Dendritic cell treated with granulocyte-macrophage colony-stimulating factor and Interleukin-4, amounts not matched to agents 40 ng/mL and 50 ng/mL, for 4 days (primary cell): ENCODE measurements at regions not wholly inside any gene's neighbourhood (a gene's known extent, or its start where the extent isn't known, plus 50 kb on each side); places are given as distances from the start of the nearest gene placed in this dataset.

Source experiments
- H3K27ac Mint-ChIP-seq: one replicate; pipeline ENCODE4 v1.8.0; 2022; ENCODE audit warnings: mild to moderate bottlenecking, mixed read lengths
- H3K27me3 Mint-ChIP-seq: one replicate; pipeline ENCODE4 v1.8.0; 2022; ENCODE audit warnings: mild to moderate bottlenecking, mixed read lengths
- H3K36me3 Mint-ChIP-seq: one replicate; pipeline ENCODE4 v1.8.0; 2022; ENCODE audit warnings: low read depth, mixed read lengths
- H3K4me1 Mint-ChIP-seq: one replicate; pipeline ENCODE4 v1.8.0; 2022; ENCODE audit warnings: low read depth, mixed read lengths
- H3K4me3 Mint-ChIP-seq: one replicate; pipeline ENCODE4 v1.8.0; 2022; ENCODE audit warnings: mild to moderate bottlenecking, moderate library complexity, mixed read lengths
- H3K9me3 Mint-ChIP-seq: one replicate; pipeline ENCODE4 v1.8.0; 2022; ENCODE audit warnings: mixed read lengths
- intact Hi-C: fragments of 100-400 bp; cut with micrococcal nuclease; formaldehyde crosslinking; loops from one replicate; pipeline ENCODE4 v1.15.0; 2022

DNA sequence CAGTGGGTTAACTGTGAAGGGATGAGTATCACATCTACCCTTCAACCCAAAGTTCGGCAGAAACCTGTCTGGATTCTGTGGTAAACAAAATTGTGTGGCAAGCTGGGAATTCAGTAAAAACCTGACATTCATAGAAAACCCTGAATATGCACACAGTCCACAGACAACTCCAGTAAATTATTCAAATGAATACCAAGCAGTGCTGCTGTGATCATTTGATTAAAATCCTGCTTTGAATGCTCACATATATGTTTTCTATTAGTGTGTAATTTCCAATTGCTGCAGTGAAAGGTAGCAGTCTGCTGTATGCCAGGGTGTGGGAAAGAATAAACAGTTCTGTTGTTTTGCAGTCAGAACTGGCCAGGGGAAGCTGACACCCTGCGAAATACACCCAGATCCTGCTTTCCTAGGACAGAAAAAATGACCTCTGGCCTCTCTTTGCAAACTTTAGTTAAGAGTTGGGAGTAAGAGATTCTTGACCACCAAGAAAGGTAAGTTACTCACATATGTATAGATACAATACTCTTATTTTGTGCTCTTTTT, 217.8 kb downstream of the FAM76B start:
- Mint-ChIP-seq H3K36me3 (peaks cover 7% of the 10 kb centered on the region), H3K27ac (no peak overlapping the region), H3K9me3 (peaks cover 21% of the 10 kb centered on the region), H3K4me3 (no peak overlapping the region), H3K27me3 (no peaks in the 10 kb centered on the region), H3K4me1 (no peaks in the 10 kb centered on the region)
- intact Hi-C loops, result no loop called here

DNA sequence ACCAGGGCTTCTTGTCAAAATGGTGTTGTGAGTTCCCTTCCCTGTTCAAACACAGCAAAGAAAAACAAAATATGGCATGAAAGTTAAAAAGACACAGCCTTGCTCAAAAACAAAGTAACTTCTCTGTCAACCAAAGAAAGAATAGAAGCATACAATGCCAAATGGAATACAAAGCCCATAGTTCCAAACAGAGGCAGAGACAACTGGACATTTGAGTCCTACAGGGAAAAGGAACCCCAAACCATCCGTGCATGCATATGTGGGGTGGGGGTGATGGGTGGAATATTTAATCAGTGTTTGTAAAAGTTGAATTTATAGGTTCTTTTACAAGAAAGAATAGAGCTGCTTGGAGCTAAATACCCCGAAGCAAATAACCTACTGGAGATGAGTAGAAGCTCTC, 218.7 kb downstream of the FAM76B start:
- Mint-ChIP-seq H3K9me3 (peaks cover 21% of the 10 kb centered on the region), H3K27me3 (no peaks in the 10 kb centered on the region), H3K27ac (no peak overlapping the region), H3K4me1 (no peaks in the 10 kb centered on the region), H3K36me3 (peaks cover 7% of the 10 kb centered on the region), H3K4me3 (no peak overlapping the region)
- intact Hi-C loops, result no loop called here

DNA sequence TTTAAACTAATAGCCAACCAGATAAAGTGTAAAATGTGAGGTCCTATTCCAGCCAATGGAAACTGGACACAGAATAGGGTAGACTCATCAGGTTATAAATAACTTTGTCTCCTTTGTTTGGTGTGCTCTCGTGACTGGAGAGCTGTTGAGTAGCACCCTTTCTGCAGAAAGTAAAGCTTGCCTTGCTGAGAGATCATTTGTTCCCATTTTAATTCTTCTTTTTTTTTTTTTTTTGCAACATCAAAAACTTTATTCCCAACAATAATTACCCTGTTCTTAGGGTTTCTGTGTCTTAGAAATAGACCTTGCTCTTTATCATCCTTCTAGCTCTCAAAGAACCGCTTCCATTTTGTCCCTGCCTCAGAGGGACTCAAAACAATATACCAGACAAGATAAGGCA, 220.4 kb downstream of the FAM76B start:
- Mint-ChIP-seq H3K9me3 (peaks cover 21% of the 10 kb centered on the region), H3K4me3 (no peak overlapping the region), H3K27ac (no peak overlapping the region), H3K36me3 (peaks cover 7% of the 10 kb centered on the region), H3K4me1 (no peaks in the 10 kb centered on the region), H3K27me3 (no peaks in the 10 kb centered on the region)
- intact Hi-C loops, result no loop called here

DNA sequence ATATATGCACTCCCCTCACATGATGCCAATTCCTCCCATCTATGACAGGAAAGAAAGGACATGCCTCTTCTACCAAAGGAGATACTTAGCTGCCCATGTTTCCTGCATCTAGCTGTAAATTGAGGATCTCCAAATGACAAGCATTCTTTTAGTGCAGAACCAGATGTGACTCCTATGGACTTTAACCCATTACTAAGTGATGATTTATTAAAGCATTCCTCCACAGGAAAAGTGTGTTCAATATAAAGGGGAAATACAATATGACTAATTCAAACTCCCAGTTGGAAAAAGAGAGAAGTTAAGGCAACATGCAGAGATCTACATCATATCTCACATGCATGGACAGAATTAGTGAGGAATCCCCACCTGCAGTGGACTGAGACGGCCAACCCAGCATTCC, 221.3 kb downstream of the FAM76B start:
- Mint-ChIP-seq H3K36me3 (peaks cover 7% of the 10 kb centered on the region), H3K27me3 (no peaks in the 10 kb centered on the region), H3K4me3 (no peak overlapping the region), H3K4me1 (no peaks in the 10 kb centered on the region), H3K9me3 (peaks cover 21% of the 10 kb centered on the region), H3K27ac (no peak overlapping the region)
- intact Hi-C loops, result no loop called here

DNA sequence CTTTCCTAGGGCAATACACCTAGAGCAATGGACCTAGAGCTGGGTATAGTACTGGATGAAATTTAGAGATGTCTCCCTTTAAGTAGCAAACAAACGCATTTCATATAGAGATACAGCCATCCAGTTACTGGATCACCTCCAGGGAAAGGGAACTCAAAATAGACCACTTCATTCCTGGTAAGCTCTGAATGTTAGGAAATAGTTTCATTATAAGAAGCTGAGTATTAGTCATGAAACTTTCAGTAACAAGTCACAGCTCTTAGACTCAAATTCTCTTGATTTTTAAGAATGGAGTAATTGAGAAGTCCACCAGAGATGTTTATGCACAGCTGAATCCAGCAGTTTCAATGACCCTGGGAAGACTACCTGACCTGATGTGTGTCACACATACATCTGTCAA, 221.9 kb downstream of the FAM76B start:
- Mint-ChIP-seq H3K27ac (no peak overlapping the region), H3K36me3 (peaks cover 7% of the 10 kb centered on the region), H3K4me1 (no peaks in the 10 kb centered on the region), H3K9me3 (peaks cover 21% of the 10 kb centered on the region), H3K4me3 (no peak overlapping the region), H3K27me3 (peaks cover under 1% of the 10 kb centered on the region)
- intact Hi-C loops, result no loop called here

DNA sequence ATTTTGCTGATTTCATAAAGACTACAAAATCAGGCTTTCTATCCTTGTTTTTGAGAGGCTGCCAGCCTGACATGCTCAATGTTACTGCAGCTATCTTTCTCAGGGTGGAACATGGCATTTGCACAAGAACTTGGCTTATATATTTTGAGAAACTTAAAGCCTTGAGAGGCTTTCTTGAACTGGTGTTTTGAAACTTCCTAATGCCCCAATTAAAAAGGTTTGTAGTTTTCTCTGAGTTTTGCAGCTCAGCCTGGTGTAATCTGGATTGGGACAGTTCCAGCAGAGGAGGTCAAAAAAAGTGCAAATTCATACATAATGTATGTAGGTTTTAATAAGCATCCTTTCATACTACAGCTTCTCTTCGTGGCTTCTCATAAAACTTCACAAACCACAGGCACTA, 223.4 kb downstream of the FAM76B start:
- no peaks in the 10 kb centered on the region for H3K4me1 Mint-ChIP-seq
- peaks cover 7% of the 10 kb centered on the region for H3K36me3 Mint-ChIP-seq
- peaks cover 21% of the 10 kb centered on the region for H3K9me3 Mint-ChIP-seq
- peaks cover 2% of the 10 kb centered on the region for H3K27me3 Mint-ChIP-seq
- intact Hi-C loops, result no loop called here
- H3K27ac Mint-ChIP-seq, result no peak overlapping the region
- H3K4me3 Mint-ChIP-seq, result no peak overlapping the region

DNA sequence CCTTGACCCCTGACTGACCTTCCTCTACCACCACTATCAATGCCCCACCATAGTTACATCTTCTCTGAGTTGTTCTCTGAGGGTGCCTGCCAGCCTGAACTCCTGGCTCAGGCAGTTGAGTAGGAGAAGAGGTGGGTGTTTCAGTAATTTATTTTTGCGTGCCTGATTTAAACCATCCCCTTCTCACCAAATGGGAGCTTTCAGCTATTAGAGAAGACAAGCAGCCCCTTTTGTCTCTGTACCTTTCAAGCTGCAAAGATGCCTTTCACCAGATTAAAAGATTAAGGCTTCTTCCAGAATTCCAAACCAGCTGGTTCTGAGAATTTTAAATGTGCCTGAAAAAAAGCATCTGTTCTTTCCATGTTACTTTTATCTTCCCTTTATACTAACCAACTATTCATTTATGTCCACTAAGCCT, 223.8 kb downstream of the FAM76B start:
- Mint-ChIP-seq H3K36me3 (peaks cover 7% of the 10 kb centered on the region), H3K9me3 (peaks cover 21% of the 10 kb centered on the region), H3K4me3 (no peak overlapping the region), H3K4me1 (no peaks in the 10 kb centered on the region), H3K27me3 (peaks cover 2% of the 10 kb centered on the region), H3K27ac (no peak overlapping the region)
- intact Hi-C loops, result no loop called here

DNA sequence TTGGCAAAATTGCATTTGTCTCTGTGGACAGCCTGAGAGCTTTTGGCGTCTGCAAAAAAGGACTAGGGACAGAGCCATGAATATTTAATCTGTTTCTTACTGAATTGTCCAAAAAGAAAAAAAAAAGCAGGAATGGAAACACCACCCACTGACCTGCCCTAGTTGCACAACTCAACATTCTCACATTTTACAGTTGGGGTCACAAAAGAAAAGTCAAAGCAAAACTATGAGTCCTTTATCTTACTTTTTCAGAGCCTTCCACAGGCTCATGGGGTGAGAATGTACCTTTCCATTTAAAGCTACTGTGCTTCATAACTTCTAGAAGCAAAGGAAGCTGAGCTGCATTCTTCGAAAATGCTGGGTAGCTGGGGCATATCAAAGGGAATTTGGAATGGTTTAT, 225.7 kb downstream of the FAM76B start:
- Mint-ChIP-seq H3K4me1 (peaks cover 4% of the 10 kb centered on the region), H3K36me3 (no peaks in the 10 kb centered on the region), H3K27ac (no peak overlapping the region), H3K4me3 (no peak overlapping the region), H3K27me3 (peaks cover 2% of the 10 kb centered on the region), H3K9me3 (peaks cover 10% of the 10 kb centered on the region)
- intact Hi-C loops, result no loop called here

DNA sequence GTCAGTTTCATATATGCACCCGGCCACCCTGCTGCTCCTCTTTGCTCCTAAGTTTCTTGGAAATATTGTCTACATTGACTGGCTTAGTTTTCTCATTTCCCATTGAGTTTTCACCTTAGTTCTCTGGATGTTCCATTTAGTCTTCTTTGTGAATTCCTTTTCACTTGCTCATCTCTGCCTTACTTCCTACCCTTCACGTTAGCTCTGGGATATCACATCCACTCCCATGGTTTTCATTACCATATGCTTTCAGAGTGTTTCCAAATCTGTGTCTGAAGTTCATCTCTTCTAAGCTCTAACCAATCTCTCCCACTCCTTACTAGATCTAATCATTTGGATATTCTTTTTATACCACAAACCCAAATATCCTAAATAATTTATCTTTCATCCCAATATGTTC, 226.4 kb downstream of the FAM76B start:
- no peak overlapping the region for H3K4me3 Mint-ChIP-seq
- peaks cover 2% of the 10 kb centered on the region for H3K27me3 Mint-ChIP-seq
- H3K36me3 Mint-ChIP-seq, result no peaks in the 10 kb centered on the region
- H3K9me3 Mint-ChIP-seq, result peaks cover 3% of the 10 kb centered on the region
- no peak overlapping the region for H3K27ac Mint-ChIP-seq
- intact Hi-C loops, result no loop called here
- H3K4me1 Mint-ChIP-seq, result peaks cover 8% of the 10 kb centered on the region

DNA sequence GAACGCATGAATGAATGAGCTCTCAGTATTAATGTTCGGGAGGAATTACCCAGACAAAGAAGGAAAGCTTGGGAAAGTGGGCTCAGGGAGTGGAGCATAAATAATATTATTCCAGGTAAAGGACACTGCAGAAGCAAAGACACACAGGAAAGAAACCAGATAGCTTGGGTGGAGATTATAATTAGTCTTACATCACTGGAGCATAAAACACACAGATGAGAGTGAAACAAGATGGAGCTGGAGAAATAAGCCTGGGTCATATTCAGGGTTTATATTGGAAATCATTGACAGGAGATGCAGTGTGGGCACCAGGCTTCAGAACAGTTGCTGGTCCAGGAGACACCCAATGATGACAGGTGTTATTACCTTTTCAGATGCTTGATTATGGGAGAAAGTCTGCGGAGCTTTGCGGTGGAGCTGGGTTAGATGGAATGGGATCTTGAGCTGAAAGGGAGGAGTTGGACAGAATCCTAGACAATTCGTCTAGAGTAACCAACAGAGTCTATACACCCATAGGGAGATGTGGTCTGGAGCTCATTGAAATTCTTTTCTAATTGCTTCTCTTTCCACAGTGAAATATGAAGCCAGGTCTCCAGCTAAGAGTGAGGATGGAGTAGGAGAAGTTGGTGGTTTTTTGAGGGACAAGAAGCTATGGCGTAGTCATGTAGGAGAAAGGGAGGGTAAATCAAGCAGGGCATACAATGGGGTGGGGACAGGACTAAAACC, 227.2 kb downstream of the FAM76B start:
- Mint-ChIP-seq H3K4me1 (peaks cover 10% of the 10 kb centered on the region), H3K4me3 (no peak overlapping the region), H3K36me3 (no peaks in the 10 kb centered on the region), H3K27me3 (peaks cover 2% of the 10 kb centered on the region), H3K27ac (no peak overlapping the region), H3K9me3 (no peaks in the 10 kb centered on the region)
- intact Hi-C loops, result no loop called here

DNA sequence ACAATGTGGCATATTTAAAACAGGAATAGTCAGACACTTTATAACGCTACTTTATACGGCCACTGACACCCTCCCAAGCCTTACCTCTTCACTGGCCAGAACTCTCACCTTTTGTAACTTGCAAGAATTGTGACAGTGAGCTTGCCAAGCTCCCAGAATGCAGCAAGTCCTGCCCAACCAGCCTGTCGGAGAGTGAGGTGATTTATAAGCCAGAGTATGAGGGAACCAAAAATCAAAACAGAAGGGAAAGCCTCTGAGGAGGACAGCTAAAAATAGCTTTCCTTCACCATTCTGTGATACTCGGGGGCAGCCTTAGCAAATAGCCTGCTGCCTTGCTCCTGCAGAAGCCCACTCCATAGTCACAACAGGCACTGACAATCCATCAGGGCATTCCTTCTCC, 229.7 kb downstream of the FAM76B start:
- H3K4me1 Mint-ChIP-seq, result peaks cover 14% of the 10 kb centered on the region
- no peaks in the 10 kb centered on the region for H3K9me3 Mint-ChIP-seq
- no peaks in the 10 kb centered on the region for H3K36me3 Mint-ChIP-seq
- H3K27ac Mint-ChIP-seq, result no peak overlapping the region
- intact Hi-C loops, result no loop called here
- H3K4me3 Mint-ChIP-seq, result no peak overlapping the region
- H3K27me3 Mint-ChIP-seq, result peaks cover 2% of the 10 kb centered on the region

DNA sequence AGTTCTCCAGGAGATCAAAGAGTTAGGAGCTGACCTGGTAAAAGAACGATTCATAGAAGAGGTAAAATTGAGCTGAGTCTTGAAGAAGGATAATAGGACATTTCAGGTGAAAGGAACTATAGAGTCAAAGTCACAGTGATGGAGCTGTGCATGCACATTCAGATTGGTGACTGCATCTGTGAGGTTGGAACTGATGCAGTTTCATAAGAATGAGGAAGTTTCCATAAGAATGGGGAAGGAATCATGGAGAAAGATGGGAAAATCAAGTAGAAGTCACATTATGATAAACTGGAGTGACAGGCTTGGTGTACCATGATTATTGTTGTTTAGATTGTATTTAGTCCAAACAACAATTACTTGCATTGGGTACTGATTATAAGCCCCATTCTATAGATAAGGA, 232.2 kb downstream of the FAM76B start:
- Mint-ChIP-seq H3K27ac (no peak overlapping the region), H3K9me3 (no peaks in the 10 kb centered on the region), H3K36me3 (no peaks in the 10 kb centered on the region), H3K4me3 (no peak overlapping the region), H3K4me1 (peaks cover 14% of the 10 kb centered on the region), H3K27me3 (no peaks in the 10 kb centered on the region)
- intact Hi-C loops, result no loop called here

DNA sequence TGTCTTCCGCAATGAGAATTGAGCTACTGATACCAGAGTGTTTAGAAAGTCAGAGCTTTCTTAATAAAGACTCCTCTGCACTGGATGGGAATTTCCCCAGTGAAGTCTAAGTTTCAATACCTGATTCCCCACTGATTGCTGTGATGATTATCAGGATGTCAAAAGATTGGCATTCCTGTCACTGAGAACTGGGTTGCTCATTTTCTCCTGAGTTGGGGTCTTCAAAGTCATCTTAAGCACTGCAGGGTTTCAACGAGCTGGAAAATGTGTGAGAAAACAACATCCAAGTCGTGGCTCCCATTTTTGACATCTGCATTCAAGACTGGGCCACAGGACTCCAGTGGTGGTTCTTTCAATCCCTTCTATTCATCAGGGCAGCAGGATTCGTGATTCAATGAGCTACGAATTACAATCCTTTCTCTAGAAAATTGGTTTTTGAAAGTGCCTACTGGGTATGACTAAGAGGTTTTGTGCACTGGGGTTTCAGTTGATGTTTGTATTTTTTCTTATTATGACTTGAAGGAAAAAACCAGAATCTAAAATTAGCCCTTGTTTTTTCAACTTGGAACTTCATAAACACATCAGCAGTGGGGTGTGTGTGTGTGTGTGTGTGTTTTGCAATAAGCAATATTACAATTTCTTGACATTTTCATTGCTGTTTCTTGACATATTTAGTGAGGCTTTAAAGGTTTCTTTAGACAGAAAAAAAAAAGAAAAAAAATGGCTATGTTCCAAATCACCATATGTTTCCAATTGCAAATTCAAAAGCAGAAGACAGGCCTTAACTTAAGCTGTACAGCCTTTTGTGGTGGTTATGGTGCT, 233.0 kb downstream of the FAM76B start:
- intact Hi-C loops, result no loop called here
- Mint-ChIP-seq H3K9me3 (no peaks in the 10 kb centered on the region), H3K4me1 (peaks cover 14% of the 10 kb centered on the region), H3K36me3 (no peaks in the 10 kb centered on the region), H3K4me3 (no peak overlapping the region), H3K27ac (no peak overlapping the region), H3K27me3 (no peaks in the 10 kb centered on the region)

DNA sequence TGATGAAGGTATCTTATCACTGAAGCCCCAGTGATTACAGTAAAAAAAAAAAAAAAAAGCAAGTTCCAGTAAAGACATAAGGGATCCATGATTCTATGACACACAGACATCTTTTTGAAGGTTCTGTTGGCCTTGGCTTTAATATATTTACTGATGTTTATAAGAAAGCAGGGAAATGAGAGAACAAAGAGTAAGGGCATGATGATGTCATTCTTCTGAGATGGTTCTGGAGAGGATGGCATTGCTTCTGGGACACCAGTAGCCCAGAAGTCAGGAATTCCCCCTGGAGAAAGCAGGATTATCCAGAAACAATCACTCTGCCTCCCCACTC, 233.6 kb downstream of the FAM76B start:
- Mint-ChIP-seq H3K27ac (no peak overlapping the region), H3K27me3 (no peaks in the 10 kb centered on the region), H3K4me1 (peaks cover 14% of the 10 kb centered on the region), H3K4me3 (no peak overlapping the region), H3K9me3 (no peaks in the 10 kb centered on the region), H3K36me3 (no peaks in the 10 kb centered on the region)
- intact Hi-C loops, result no loop called here
